ENCODE measurements at regions not wholly inside any gene's neighbourhood (a gene's known extent, or its start where the extent isn't known, plus 50 kb on each side); places are given as distances from the start of the nearest gene placed in this dataset.

DNA sequence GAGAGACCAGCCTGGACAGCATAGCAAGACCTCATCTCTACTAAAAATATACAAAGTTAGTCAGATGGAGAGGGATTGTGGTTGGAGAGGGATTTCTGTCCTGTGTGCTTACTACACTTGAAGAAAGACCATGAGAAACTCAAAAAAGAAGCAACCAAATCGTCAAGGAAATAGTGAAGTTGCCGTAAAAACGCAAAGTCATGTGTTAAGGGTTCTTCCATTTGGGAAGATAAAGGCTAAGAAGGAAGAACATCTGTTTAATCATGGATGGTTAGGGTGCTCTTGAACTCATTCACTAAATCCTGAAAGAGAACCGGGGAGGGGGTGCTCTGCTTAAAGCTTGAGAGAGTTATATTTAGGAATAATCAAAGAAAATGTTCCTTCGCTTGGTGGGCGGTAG is 59.8 kb upstream of the KDM7A start:
- Histone ChIP-seq H3K79me1 (ENCODE audit: insufficient read depth, low read depth, low read length, poor library complexity, severe bottlenecking) (no peaks in the 10 kb centered on the region), H4K20me1 (ENCODE audit: control insufficient read depth, insufficient read depth, insufficient read length) (no peaks in the 10 kb centered on the region), H2AFZ (ENCODE audit: low read length) (no peak overlapping the region), H3K56ac (ENCODE audit: insufficient read length, low read depth, low read length) (no peak overlapping the region), H2BK20ac (ENCODE audit: low read depth, low read length, poor library complexity, severe bottlenecking) (no peak overlapping the region), H3K79me2 (ENCODE audit: insufficient read depth, low read length) (no peaks in the 10 kb centered on the region), H3K27me3 (ENCODE audit: insufficient read depth, low read length) (no peaks in the 10 kb centered on the region), H3K14ac (ENCODE audit: insufficient read depth, low read length) (no peak overlapping the region), H2BK12ac (ENCODE audit: insufficient read length, low read depth, low read length) (no peak overlapping the region), H2AK5ac (ENCODE audit: insufficient read length, low read length) (no peak overlapping the region), H3T11ph (ENCODE audit: low read length) (no peak overlapping the region), H3K9ac (ENCODE audit: extremely low read depth, insufficient read length, low read length) (no peak overlapping the region), H3K23me2 (ENCODE audit: insufficient read length, low read depth, low read length, poor library complexity, severe bottlenecking) (no peaks in the 10 kb centered on the region), H3K27ac (ENCODE audit: insufficient read length, low read depth, low read length) (no peak overlapping the region), H4K8ac (replicated peaks; ENCODE audit: insufficient read length, low read depth, low read length) (no peak overlapping the region), H3K4ac (ENCODE audit: low read depth, low read length) (no peak overlapping the region), H4K91ac (ENCODE audit: insufficient read length, low read depth, low read length) (no peak overlapping the region), H3K18ac (ENCODE audit: insufficient read length, low read depth, low read length) (no peak overlapping the region), H4K5ac (ENCODE audit: insufficient read length, low read depth, low read length) (no peak overlapping the region), H3K23ac (ENCODE audit: insufficient read length, low read depth, low read length) (no peak overlapping the region), H2BK120ac (ENCODE audit: low read depth, low read length, poor library complexity, severe bottlenecking) (no peak overlapping the region), H3K4me1 (ENCODE audit: insufficient read depth, low read length) (no peaks in the 10 kb centered on the region), H3K9me3 (ENCODE audit: control insufficient read depth, low read depth, low read length) (no peaks in the 10 kb centered on the region), H2BK5ac (ENCODE audit: insufficient read length, low read length) (no peak overlapping the region), H3K4me2 (ENCODE audit: insufficient read depth, insufficient read length, low read length) (no peak overlapping the region), H2BK15ac (ENCODE audit: low read depth, low read length) (no peak overlapping the region)
- TF ChIP-seq, protein P1, sequence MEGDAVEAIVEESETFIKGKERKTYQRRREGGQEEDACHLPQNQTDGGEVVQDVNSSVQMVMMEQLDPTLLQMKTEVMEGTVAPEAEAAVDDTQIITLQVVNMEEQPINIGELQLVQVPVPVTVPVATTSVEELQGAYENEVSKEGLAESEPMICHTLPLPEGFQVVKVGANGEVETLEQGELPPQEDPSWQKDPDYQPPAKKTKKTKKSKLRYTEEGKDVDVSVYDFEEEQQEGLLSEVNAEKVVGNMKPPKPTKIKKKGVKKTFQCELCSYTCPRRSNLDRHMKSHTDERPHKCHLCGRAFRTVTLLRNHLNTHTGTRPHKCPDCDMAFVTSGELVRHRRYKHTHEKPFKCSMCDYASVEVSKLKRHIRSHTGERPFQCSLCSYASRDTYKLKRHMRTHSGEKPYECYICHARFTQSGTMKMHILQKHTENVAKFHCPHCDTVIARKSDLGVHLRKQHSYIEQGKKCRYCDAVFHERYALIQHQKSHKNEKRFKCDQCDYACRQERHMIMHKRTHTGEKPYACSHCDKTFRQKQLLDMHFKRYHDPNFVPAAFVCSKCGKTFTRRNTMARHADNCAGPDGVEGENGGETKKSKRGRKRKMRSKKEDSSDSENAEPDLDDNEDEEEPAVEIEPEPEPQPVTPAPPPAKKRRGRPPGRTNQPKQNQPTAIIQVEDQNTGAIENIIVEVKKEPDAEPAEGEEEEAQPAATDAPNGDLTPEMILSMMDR (conservative IDR thresholded peaks at IDR 0.05): no peak
- Mint-ChIP-seq H3K27me3 (ENCODE audit: low read depth) (peaks cover 9% of the 10 kb centered on the region), H3K4me1 (peaks cover 9 to 14% of the 10 kb centered on the region in 2 experiments), H3K9me3 (no peaks in the 10 kb centered on the region), H3K27ac (no peak overlapping the region), H3K4me3 (no peak overlapping the region), H3K36me3 (ENCODE audit: insufficient read depth in 1 of 3, low read depth in 3 of 3) (no peaks in the 10 kb centered on the region)
- WGBS (ENCODE audit: extremely low coverage, insufficient read length, low lambda C conversion rate): no CpG with 5 or more reads among the region's 6 CpGs
- DNase-seq: no peak

All from H9 (cell line).